ENCODE measurements at regions not wholly inside any gene's neighbourhood (a gene's known extent, or its start where the extent isn't known, plus 50 kb on each side); places are given as distances from the start of the nearest gene placed in this dataset.

DNA sequence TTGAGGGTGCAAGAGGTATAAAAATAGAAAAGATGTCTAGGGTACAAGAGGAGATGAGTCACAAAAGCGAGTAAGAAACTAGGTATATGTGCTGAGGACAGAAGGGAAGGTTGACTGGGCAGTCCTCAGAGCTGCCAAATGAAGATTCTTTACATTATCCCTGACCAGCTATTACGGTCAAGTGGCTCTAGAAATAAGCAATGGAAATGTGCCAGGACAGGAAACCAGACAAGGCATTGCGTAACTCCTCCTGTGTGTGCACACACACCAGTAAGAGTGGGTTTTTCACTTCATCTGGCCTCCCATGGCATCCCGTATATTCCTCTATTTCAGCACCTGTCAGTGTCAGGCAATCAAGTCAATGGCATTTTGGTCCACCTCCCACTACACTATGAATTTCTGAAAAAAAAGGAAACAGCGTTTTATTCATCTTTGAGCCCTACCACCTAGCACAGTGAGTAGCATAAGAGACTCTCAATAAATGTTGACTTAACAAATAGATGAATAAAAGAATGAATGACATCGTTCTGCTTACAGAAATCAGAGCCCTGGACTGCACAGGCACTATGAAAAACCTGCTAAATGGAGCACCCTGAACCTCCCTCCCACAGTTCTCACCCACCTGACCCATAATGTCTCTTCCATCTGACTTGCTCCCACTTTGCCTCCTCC, 62.6 kb upstream of the KLF3 start:
- DNase-seq (ENCODE audit: low spot score): no peak
- no peak for ATAC-seq (ENCODE audit: low FRiP score)
- no peak for TF ChIP-seq CTCF (IDR thresholded peaks at IDR 0.05)

DNA sequence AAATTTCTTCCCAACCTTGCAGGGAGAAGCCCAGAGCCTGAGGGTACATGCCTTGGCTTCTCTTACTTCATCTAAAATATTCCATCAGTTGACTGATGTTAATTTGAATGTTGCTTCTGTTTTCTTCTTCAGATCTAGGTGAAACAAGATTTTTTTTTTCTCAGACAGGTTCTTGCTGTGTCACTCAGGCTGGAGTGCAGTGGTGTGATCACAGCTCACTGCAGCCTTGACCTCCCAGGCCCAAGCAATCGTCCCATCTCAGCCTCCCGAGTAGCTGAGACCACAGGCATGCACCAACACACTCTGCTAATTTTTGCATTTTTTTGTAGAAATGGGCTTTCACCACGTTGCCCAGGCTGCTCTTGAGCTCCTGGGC, 62.1 kb upstream of the KLF3 start:
- TF ChIP-seq CTCF (IDR thresholded peaks at IDR 0.05): no peak
- DNase-seq (ENCODE audit: low spot score) (no peak), ATAC-seq (ENCODE audit: low FRiP score) (no peak)

GRCh38 chr4:38603652-38604051, 60.3 kb upstream of the KLF3 start:
- no peak for TF ChIP-seq CTCF (IDR thresholded peaks at IDR 0.05)
- no peak for DNase-seq (ENCODE audit: low spot score)
- ATAC-seq (ENCODE audit: low FRiP score): no peak

GRCh38 chr4:38605181-38605752, 58.7 kb upstream of the KLF3 start:
- DNase-seq (ENCODE audit: low spot score) (no peak), ATAC-seq (ENCODE audit: low FRiP score) (no peak)
- no peak for TF ChIP-seq CTCF (IDR thresholded peaks at IDR 0.05)

- ATAC-seq (ENCODE audit: low FRiP score) (no peak), DNase-seq (ENCODE audit: low spot score) (no peak)
- TF ChIP-seq CTCF (IDR thresholded peaks at IDR 0.05): no peak
These were observed 58.0 kb upstream of the KLF3 start for GRCh38 chr4:38605753-38606586.

GRCh38 chr4:38606587-38606905, 57.5 kb upstream of the KLF3 start:
- DNase-seq (ENCODE audit: low spot score) (no peak), ATAC-seq (ENCODE audit: low FRiP score) (no peak)
- no peak for TF ChIP-seq CTCF (IDR thresholded peaks at IDR 0.05)

DNA sequence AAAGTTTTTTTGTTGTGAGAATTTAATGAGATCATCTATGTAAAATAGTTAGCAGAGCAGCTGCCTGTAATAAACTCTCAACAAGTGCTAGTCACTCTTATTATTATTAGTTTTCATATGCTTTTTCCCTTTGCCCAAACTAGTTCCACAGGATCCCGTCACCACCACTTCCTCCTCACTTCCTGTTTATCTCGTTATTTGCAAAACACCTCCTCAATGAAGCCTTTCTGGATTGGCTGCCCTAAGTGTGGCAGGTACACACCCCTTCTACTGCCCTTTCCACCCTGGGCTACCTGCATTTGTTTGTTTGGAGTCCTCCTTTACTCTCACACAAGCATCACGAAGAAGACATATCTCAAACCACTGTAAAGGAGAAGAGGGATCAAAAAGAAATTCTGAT, 54.4 kb upstream of the KLF3 start:
- ATAC-seq (ENCODE audit: low FRiP score) (no peak), DNase-seq (ENCODE audit: low spot score) (no peak)
- no peak for TF ChIP-seq CTCF (IDR thresholded peaks at IDR 0.05)
